WTC11 (cell line): ENCODE measurements at regions not wholly inside any gene's neighbourhood (a gene's known extent, or its start where the extent isn't known, plus 50 kb on each side); places are given as distances from the start of the nearest gene placed in this dataset.

Experiments used
- ATAC-seq: fragments of 200-7000 bp; cut with Tn5 transposase; 2 replicates; pipeline ENCODE4 v1.10.0; 2021; ENCODE audit warnings: mild to moderate bottlenecking, moderate library complexity
- CTCF ChIA-PET: fragments of 300-600 bp; sonication (Branson Sonifier 250); formaldehyde crosslinking; loops from one replicate; lab custom pipeline; 2021; ENCODE audit warnings: antibody characterized with exemption; lab: Charles Lee
- POLR2A ChIA-PET: fragments of 350-600 bp; sonication (Branson Sonifier 250); formaldehyde crosslinking; loops from one replicate; lab custom pipeline; 2021; ENCODE audit warnings: antibody characterized with exemption; lab: Charles Lee
- DNase-seq: peaks from one replicate; pipeline ENCODE4 v3.0.0; 2021; ENCODE audit warnings: low spot score
- H3K27ac Mint-ChIP-seq: 2 replicates; pipeline ENCODE4 v1.8.0; 2021; ENCODE audit warnings: mixed read lengths
- H3K27me3 Mint-ChIP-seq: 2 replicates; pipeline ENCODE4 v1.8.0; 2021; ENCODE audit warnings: low read depth, mild to moderate bottlenecking, moderate library complexity, mixed read lengths
- H3K36me3 Mint-ChIP-seq: 2 replicates; pipeline ENCODE4 v1.8.0; 2021; ENCODE audit warnings: mixed read lengths
- H3K4me1 Mint-ChIP-seq: 2 replicates; pipeline ENCODE4 v1.8.0; 2022; ENCODE audit warnings: mixed read lengths
- H3K4me3 Mint-ChIP-seq: 2 replicates; pipeline ENCODE4 v1.8.0; 2021; ENCODE audit warnings: mild to moderate bottlenecking, moderate library complexity, mixed read lengths
- H3K9me3 Mint-ChIP-seq: 2 replicates; pipeline ENCODE4 v1.8.0; 2021; ENCODE audit warnings: mixed read lengths
- ATF1 ChIP-seq: sonication (generic); formaldehyde crosslinking; IDR thresholded peaks from 2 replicates; pipeline ENCODE4 v1.8.1; 2023; ENCODE audit warnings: mild to moderate bottlenecking, moderate library complexity, missing genetic modification reagents
- CREM ChIP-seq: sonication (generic); formaldehyde crosslinking; IDR thresholded peaks from 2 replicates; pipeline ENCODE4 v1.8.1; 2022; ENCODE audit warnings: mild to moderate bottlenecking, missing genetic modification reagents, moderate library complexity
- ESRRA ChIP-seq: sonication (generic); formaldehyde crosslinking; IDR thresholded peaks from 2 replicates; pipeline ENCODE4 v1.8.1; 2022; ENCODE audit warnings: mild to moderate bottlenecking, missing genetic modification reagents, borderline replicate concordance
- FOXJ3 ChIP-seq: sonication (generic); formaldehyde crosslinking; IDR thresholded peaks from 2 replicates; pipeline ENCODE4 v1.9.0; 2021; ENCODE audit warnings: missing genetic modification reagents, mild to moderate bottlenecking, borderline replicate concordance
- FOXK1 ChIP-seq: sonication (generic); formaldehyde crosslinking; IDR thresholded peaks from 2 replicates; pipeline ENCODE4 v1.8.0; 2022; ENCODE audit warnings: mild to moderate bottlenecking, moderate library complexity, missing genetic modification reagents
- GRHL2 ChIP-seq: fragments of 250-450 bp; sonication (Bioruptor Pico); IDR thresholded peaks from 2 replicates; pipeline ENCODE4 v1.8.0; 2022; ENCODE audit warnings: mild to moderate bottlenecking, moderate library complexity; ENCODE audit not compliant: insufficient replicate concordance, severe bottlenecking
- MYBL2 ChIP-seq: sonication (generic); formaldehyde crosslinking; IDR thresholded peaks from 2 replicates; pipeline ENCODE4 v1.8.1; 2023; ENCODE audit warnings: mild to moderate bottlenecking, moderate library complexity, missing genetic modification reagents
- NFATC4 ChIP-seq: fragments of 250-450 bp; sonication (Bioruptor Pico); IDR thresholded peaks from 2 replicates; pipeline ENCODE4 v1.9.0; 2021; ENCODE audit warnings: mild to moderate bottlenecking
- NFYB ChIP-seq: sonication (generic); formaldehyde crosslinking; conservative IDR thresholded peaks from 2 replicates; pipeline ENCODE4 v1.8.0; 2022; ENCODE audit warnings: low read depth, missing genetic modification reagents
- NR2C2 ChIP-seq: sonication (generic); formaldehyde crosslinking; IDR thresholded peaks from 2 replicates; pipeline ENCODE4 v1.8.0; 2022; ENCODE audit warnings: mild to moderate bottlenecking, missing genetic modification reagents
- PRRX2 ChIP-seq: fragments of 250-450 bp; sonication (Bioruptor Pico); IDR thresholded peaks from 2 replicates; pipeline ENCODE4 v1.8.0; 2021; ENCODE audit warnings: mild to moderate bottlenecking
- RORB ChIP-seq: fragments of 250-450 bp; sonication (Bioruptor Pico); IDR thresholded peaks from 2 replicates; pipeline ENCODE4 v1.9.0; 2021; ENCODE audit warnings: mild to moderate bottlenecking
- TEAD4 ChIP-seq: sonication (generic); formaldehyde crosslinking; IDR thresholded peaks from 2 replicates; pipeline ENCODE4 v1.8.0; 2022; ENCODE audit warnings: mild to moderate bottlenecking, missing genetic modification reagents
- ZNF121 ChIP-seq: sonication (generic); formaldehyde crosslinking; IDR thresholded peaks from 2 replicates; pipeline ENCODE4 v1.8.0; 2023; ENCODE audit warnings: missing genetic modification reagents
- ZNF263 ChIP-seq: sonication (generic); formaldehyde crosslinking; IDR thresholded peaks from 2 replicates; pipeline ENCODE4 v1.8.1; 2022; ENCODE audit warnings: low read depth, mild to moderate bottlenecking, moderate library complexity, missing genetic modification reagents
- TF ChIP-seq, protein P1 (sequence below): sonication (generic); formaldehyde crosslinking; IDR thresholded peaks from 2 replicates; pipeline ENCODE4 v1.8.0; 2022; ENCODE audit warnings: mild to moderate bottlenecking, missing genetic modification reagents
- TF ChIP-seq, protein P2 (sequence below): sonication (generic); formaldehyde crosslinking; IDR thresholded peaks from 2 replicates; pipeline ENCODE4 v1.8.0; 2023; ENCODE audit warnings: mild to moderate bottlenecking, missing genetic modification reagents
- TF ChIP-seq, protein P3 (sequence below): sonication (generic); formaldehyde crosslinking; IDR thresholded peaks from 2 replicates; pipeline ENCODE4 v1.8.1; 2023; ENCODE audit warnings: mild to moderate bottlenecking, missing genetic modification reagents, moderate library complexity
- TF ChIP-seq, protein P4 (sequence below): sonication (generic); formaldehyde crosslinking; IDR thresholded peaks from 2 replicates; pipeline ENCODE4 v1.8.1; 2022; ENCODE audit warnings: low read depth, mild to moderate bottlenecking, moderate library complexity, missing genetic modification reagents, borderline replicate concordance
- TF ChIP-seq, protein P5 (sequence below): fragments of 250-450 bp; sonication (Bioruptor Pico); conservative IDR thresholded peaks from 2 replicates; pipeline ENCODE4 v1.9.0; 2021; ENCODE audit warnings: mild to moderate bottlenecking
- TF ChIP-seq, protein P6 (sequence below): sonication (generic); formaldehyde crosslinking; IDR thresholded peaks from 2 replicates; pipeline ENCODE4 v1.8.1; 2023; ENCODE audit warnings: mild to moderate bottlenecking, missing genetic modification reagents, borderline replicate concordance

DNA sequence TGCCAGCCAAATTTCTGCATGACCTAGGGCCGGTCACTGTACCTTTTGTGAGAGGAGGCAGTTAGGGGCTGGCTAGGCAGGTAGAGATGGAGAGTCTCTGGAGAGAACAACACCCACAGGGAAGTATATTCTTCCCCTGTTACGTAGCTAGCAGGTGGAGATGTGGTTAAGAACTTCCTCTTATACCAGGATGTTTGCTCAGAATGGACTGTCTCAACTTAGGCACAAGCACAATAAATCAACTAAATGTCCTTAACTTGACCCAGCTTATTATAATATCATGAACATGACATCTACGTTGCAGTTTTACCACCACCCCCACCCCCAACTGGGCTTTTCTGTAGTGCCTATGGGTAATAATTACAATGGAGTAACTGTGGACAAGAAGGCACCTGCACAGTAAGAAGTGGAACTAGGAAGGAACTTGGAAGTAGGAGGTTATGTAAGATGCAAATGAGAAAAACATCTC, 60.7 kb upstream of the MPEG1 start:
- no peak overlapping the region for H3K27ac Mint-ChIP-seq
- H3K4me1 Mint-ChIP-seq, result no peaks in the 10 kb centered on the region
- peaks cover 26% of the 10 kb centered on the region for H3K9me3 Mint-ChIP-seq
- POLR2A ChIA-PET, result no interaction called here
- no peak overlapping the region for H3K4me3 Mint-ChIP-seq
- no peak for DNase-seq
- CTCF ChIA-PET, result interaction anchor here (1.3 kb wide), 2 partner anchors 10 to 66 kb away, joined by 3 to 5 read pairs; no protein-coding TSS in a partner anchor
- no peak for TF ChIP-seq RORB (CRISPR knock-in tag)
- TF ChIP-seq FOXK1 (CRISPR knock-in tag), result no peak
- TF ChIP-seq NR2C2, result no peak
- TF ChIP-seq, protein P1, sequence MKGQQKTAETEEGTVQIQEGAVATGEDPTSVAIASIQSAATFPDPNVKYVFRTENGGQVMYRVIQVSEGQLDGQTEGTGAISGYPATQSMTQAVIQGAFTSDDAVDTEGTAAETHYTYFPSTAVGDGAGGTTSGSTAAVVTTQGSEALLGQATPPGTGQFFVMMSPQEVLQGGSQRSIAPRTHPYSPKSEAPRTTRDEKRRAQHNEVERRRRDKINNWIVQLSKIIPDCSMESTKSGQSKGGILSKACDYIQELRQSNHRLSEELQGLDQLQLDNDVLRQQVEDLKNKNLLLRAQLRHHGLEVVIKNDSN (CRISPR knock-in tag), result no peak
- TF ChIP-seq ESRRA (CRISPR knock-in tag), result no peak
- no peak for ATAC-seq
- 0 out of 2 replicates have a peak, but pooled peaks cover 3% of the 10 kb centered on the region for H3K36me3 Mint-ChIP-seq
- H3K27me3 Mint-ChIP-seq, result no peaks in the 10 kb centered on the region

DNA sequence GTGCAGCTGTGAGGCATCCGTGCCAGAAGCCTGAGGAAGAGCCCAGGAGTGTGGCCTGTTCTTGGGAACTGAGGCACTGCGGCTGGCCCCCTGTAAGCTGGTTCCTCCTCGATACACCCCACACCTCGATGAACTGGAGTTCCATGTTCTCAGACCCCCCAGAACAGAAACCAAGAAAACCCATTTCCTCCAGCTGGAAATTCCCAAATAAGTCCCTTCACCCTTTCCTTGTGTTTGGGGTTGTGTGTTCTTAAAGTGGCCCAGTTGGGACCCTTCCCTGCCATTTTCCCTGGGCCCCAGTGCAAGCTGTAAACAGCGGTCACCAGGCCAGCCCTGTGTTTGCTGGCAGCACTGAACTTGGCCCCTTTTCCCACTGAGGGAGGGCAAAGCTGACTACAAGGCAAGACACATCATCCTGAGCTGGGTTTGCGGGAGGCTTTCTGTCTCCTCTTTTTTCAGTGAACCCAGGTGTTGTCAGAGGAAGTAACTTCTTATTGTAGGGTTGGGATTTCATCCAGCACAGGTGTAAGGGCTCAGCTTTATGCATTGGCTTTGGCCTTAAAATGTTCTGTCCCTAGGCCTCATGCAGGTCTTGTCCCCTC, 60.1 kb upstream of the MPEG1 start:
- TF ChIP-seq TEAD4 (CRISPR knock-in tag), result no peak
- TF ChIP-seq ATF1, result no peak
- no peak for TF ChIP-seq ZNF263 (CRISPR knock-in tag)
- no peak for TF ChIP-seq CREM
- TF ChIP-seq, protein P2, sequence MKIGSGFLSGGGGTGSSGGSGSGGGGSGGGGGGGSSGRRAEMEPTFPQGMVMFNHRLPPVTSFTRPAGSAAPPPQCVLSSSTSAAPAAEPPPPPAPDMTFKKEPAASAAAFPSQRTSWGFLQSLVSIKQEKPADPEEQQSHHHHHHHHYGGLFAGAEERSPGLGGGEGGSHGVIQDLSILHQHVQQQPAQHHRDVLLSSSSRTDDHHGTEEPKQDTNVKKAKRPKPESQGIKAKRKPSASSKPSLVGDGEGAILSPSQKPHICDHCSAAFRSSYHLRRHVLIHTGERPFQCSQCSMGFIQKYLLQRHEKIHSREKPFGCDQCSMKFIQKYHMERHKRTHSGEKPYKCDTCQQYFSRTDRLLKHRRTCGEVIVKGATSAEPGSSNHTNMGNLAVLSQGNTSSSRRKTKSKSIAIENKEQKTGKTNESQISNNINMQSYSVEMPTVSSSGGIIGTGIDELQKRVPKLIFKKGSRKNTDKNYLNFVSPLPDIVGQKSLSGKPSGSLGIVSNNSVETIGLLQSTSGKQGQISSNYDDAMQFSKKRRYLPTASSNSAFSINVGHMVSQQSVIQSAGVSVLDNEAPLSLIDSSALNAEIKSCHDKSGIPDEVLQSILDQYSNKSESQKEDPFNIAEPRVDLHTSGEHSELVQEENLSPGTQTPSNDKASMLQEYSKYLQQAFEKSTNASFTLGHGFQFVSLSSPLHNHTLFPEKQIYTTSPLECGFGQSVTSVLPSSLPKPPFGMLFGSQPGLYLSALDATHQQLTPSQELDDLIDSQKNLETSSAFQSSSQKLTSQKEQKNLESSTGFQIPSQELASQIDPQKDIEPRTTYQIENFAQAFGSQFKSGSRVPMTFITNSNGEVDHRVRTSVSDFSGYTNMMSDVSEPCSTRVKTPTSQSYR, result no peak
- TF ChIP-seq, protein P3, sequence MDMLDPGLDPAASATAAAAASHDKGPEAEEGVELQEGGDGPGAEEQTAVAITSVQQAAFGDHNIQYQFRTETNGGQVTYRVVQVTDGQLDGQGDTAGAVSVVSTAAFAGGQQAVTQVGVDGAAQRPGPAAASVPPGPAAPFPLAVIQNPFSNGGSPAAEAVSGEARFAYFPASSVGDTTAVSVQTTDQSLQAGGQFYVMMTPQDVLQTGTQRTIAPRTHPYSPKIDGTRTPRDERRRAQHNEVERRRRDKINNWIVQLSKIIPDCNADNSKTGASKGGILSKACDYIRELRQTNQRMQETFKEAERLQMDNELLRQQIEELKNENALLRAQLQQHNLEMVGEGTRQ, result no peak
- no peak for TF ChIP-seq NFATC4 (CRISPR knock-in tag)
- TF ChIP-seq ZNF121 (CRISPR knock-in tag), result no peak
- TF ChIP-seq, protein P4, sequence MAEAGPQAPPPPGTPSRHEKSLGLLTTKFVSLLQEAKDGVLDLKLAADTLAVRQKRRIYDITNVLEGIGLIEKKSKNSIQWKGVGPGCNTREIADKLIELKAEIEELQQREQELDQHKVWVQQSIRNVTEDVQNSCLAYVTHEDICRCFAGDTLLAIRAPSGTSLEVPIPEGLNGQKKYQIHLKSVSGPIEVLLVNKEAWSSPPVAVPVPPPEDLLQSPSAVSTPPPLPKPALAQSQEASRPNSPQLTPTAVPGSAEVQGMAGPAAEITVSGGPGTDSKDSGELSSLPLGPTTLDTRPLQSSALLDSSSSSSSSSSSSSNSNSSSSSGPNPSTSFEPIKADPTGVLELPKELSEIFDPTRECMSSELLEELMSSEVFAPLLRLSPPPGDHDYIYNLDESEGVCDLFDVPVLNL, result no peak
- no peak for TF ChIP-seq GRHL2
- TF ChIP-seq PRRX2, result no peak
- TF ChIP-seq RORB (CRISPR knock-in tag), result no peak
- TF ChIP-seq, all 79 proteins: peak for 0
- Mint-ChIP-seq H3K4me3 (no peak overlapping the region), H3K9me3 (peaks cover 21% of the 10 kb centered on the region), H3K27me3 (no peaks in the 10 kb centered on the region), H3K4me1 (no peaks in the 10 kb centered on the region), H3K27ac (no peak overlapping the region), H3K36me3 (0 out of 2 replicates have a peak, but pooled peaks cover 3% of the 10 kb centered on the region)
- CTCF ChIA-PET, result interaction anchor here (1.3 kb wide), 2 partner anchors 10 to 66 kb away, joined by 3 to 5 read pairs; no protein-coding TSS in a partner anchor
- POLR2A ChIA-PET, result no interaction called here
- no peak for ATAC-seq
- no peak for DNase-seq

DNA sequence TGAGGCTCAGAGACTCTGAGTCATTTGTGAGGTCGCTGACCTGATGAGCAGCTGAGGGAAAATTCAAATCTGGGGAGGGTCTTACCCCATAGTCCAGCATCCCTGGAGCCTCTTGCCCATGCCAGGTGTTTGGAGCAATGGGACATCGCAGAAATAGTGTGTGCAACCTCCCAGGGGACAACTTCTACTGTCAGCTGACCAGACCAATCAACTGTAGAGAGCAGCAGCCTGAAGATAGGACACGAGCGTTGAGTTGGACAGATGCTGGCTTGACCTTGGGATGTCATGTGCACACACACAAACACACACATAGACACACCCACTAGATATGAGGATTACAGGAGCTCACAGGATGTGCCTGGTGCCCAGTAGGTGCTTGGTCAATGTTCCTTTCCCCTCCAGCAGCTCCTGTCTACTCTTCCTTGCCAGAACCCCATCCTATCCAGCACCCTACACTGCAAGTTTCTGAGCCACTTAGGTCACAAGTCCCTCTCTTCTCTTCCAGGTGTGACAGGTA, 59.1 kb upstream of the MPEG1 start:
- Mint-ChIP-seq H3K27me3 (no peaks in the 10 kb centered on the region), H3K36me3 (no peaks in the 10 kb centered on the region), H3K4me3 (no peak overlapping the region), H3K9me3 (peaks cover 11% of the 10 kb centered on the region), H3K4me1 (peaks cover 3% of the 10 kb centered on the region), H3K27ac (no peak overlapping the region)
- DNase-seq, result no peak
- ChIA-PET POLR2A (no interaction called here), CTCF (no interaction called here)
- no peak for ATAC-seq
- TF ChIP-seq FOXJ3 (CRISPR knock-in tag) (no peak), MYBL2 (CRISPR knock-in tag) (no peak), NFYB (CRISPR knock-in tag) (no peak)
- TF ChIP-seq, protein P5, sequence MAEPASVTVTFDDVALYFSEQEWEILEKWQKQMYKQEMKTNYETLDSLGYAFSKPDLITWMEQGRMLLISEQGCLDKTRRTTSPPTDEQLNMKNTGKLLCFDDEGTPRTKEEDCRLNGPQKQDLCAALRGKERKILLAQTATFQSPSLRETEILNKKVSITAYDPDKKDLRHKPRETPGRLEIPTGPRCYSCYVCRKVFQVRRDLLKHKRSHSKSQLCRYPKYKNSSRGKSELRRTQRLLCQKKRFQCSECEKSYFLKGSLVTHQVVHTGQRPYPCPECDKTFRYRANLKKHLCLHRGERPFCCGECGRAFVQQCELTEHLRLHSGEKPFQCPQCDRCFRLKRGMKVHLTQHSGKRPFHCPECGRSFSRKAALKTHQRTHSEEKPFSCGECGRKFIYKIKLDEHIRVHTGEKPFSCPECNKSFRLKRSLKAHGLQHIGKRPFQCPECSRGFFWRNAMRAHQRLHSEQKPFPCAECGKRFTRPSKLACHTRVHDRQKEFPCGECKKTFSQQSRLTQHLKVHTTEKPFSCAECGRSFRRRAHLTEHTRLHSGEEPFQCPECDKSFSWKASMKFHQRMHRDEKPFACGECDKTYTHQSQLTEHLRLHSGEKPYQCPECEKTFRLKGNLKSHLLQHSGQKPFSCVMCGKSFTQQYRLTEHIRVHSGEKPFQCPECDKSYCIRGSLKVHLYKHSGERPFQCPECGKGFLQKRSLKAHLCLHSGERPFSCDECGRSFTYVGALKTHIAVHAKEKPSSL (CRISPR knock-in tag), result no peak
- TF ChIP-seq, protein P6, sequence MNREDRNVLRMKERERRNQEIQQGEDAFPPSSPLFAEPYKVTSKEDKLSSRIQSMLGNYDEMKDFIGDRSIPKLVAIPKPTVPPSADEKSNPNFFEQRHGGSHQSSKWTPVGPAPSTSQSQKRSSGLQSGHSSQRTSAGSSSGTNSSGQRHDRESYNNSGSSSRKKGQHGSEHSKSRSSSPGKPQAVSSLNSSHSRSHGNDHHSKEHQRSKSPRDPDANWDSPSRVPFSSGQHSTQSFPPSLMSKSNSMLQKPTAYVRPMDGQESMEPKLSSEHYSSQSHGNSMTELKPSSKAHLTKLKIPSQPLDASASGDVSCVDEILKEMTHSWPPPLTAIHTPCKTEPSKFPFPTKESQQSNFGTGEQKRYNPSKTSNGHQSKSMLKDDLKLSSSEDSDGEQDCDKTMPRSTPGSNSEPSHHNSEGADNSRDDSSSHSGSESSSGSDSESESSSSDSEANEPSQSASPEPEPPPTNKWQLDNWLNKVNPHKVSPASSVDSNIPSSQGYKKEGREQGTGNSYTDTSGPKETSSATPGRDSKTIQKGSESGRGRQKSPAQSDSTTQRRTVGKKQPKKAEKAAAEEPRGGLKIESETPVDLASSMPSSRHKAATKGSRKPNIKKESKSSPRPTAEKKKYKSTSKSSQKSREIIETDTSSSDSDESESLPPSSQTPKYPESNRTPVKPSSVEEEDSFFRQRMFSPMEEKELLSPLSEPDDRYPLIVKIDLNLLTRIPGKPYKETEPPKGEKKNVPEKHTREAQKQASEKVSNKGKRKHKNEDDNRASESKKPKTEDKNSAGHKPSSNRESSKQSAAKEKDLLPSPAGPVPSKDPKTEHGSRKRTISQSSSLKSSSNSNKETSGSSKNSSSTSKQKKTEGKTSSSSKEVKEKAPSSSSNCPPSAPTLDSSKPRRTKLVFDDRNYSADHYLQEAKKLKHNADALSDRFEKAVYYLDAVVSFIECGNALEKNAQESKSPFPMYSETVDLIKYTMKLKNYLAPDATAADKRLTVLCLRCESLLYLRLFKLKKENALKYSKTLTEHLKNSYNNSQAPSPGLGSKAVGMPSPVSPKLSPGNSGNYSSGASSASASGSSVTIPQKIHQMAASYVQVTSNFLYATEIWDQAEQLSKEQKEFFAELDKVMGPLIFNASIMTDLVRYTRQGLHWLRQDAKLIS, result no peak
